Stimulated activated CD4-positive, alpha-beta T cell treated with anti-CD3 and anti-CD28 coated beads, Interleukin-2, amount 100 ng/mL, for 4 hours (primary cell): ENCODE measurements at regions not wholly inside any gene's neighbourhood (a gene's known extent, or its start where the extent isn't known, plus 50 kb on each side); places are given as distances from the start of the nearest gene placed in this dataset.
"Not testable (repeated sequence)": the region's sequence is repeated elsewhere in the genome, so short reads cannot be mapped to it uniquely, and the experiment has no call there.

Source experiments
- DNase-seq: peaks from one replicate; pipeline ENCODE4 v3.0.0-alpha.2; 2020; ENCODE audit warnings: low read depth

DNA sequence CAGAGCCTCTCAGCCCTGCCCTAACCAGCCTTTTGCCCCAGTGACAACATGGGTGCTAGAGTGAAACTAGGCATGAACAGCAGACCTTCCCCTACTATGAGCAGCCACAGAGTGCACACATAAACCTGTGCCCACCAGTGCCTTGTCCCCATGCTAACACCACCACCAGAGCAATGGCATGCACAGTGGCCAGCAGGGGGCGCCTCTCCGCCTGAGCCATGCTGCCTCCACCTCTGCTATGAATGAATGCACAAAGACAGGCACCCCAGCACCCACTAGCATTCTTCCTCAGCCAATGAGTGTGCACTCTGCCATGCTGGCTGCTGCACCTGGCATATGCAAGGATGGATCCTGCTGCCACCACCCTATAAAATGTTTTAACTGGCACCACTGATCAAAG lies 286.9 kb upstream of the FGF16 start:
- no peak for DNase-seq

DNA sequence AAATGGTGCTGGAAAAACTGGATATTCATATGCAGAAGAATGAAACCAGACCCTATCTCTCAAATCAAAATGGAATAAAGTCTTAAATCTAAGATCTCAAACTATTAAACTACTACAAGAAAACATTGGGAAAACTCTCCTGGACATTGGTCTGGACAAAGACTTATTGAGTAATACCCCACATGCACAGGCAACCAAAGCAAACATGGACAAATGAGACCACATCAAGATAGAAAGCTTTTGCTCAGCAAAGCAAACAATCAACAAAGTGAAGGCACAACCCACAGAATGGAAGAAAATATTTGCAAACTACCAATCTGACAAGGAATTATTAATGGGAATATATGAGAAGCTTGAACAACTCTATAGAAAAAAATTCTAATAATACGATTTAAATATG lies 284.4 kb upstream of the FGF16 start:
- DNase-seq, result no peak

DNA sequence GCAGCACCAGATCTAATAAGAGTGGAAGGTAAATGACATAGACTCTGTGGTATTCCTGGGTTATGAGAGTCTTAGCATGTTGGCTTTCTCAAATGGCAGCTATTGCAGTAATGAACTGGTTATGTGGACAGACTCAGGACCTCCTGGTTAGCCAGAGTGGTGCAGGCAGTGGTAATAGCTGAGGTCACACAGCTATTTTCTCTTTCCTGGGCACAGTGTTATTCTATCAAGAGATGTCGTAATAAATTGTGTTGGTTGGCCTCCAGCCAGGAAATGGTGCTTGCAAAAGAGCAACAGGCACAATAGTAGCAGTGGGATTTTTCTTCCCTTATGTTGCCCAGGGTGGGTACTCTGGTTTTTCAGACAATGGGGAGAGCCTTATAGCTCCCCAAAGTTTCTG lies 279.2 kb upstream of the FGF16 start:
- DNase-seq, result no peak

DNA sequence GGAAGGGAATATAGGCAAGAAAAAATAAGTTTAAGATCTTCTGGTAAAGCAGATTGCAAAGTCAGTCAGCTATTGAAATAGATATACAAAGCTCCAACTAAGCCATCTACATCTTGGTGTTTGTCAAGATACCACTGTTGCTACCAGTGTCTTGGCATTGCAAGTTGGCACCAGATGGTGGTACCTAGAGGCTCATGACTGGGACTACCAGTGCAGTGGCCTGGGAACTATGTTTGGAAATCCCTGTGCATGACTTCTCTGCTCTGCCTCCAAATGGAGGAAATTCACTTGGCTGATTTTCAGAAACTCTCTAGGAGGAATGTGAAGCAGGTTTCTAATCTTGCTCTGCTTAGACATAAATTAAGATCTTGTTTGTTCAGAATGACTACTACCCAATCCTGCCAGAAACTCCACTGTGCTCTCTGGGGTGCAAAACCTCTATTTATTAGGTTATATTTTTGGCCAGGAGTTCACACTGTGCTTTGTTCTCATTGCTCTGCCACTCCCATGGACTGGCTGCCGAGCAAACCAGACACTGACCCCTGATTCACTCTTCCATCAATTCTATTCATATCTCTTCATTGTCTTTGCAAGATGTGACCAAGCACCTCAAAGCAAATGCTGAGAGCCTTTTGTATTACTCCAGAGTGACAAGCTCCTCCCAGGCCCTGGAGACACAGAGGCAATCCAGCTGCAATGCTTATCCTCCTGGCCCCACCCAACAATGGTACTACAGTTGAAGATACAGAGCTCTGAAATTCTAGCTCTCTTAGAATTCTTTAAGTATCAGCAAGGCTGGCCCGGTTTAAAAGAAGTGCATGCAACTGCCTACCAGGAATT lies 272.3 kb upstream of the FGF16 start:
- DNase-seq, result no peak

DNA sequence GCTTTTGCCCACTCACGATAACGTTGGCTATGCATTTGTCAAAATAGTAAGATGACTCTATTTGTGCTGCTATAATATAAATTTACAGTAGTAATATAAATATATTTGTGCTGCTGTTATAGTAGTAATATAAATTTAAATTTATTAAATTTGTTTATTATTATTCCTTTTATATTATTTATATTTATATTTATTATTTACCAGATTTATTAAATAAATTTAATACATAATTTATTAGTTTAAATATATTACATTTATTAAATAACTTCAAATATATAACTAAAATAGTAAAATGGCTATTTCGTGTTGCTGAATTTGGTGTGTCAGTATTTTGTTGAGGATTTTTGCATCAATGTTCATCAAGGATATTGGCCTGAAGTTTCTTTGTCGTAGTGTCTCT lies 246.5 kb upstream of the FGF16 start:
- no peak for DNase-seq

DNA sequence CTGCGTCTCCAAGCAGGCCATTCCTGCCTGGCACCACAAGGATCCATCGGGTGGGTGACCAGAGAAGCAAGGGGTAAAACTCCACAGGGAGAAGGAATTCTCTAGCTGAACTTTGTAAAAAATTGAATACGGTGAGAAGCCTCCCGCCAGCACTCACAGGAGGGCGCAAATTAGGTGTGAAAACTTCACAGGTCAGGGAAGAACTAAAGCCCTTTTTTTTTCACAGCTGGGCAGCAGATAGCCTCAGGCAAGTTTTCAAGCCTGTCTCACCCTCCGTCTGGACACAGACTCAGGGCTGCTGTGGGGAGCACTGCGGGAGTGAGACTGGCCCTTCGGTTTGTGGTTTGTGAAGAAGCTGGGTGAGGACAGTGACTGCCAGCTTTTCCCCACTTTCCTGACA lies 224.1 kb upstream of the FGF16 start:
- DNase-seq, result no peak

DNA sequence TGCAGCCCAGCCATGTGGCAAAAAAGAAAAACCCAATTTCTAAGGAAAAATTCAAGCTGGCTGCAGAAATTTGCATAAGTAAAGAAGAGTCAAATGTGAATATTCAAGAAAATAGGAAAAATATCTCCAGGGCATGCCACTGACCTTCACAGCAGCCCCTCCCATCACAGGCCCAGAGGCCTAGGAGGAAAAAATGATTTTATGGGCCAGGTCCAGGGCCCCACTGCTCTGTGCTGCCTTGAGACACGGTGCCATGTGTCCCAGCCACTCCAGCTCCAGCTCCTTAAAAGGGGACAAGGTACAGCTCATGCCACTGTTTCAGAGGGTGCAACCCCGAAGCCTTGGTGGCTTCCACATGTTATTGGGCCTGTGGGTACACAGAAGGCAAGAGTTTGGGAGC lies 182.7 kb upstream of the FGF16 start:
- DNase-seq, result no peak

DNA sequence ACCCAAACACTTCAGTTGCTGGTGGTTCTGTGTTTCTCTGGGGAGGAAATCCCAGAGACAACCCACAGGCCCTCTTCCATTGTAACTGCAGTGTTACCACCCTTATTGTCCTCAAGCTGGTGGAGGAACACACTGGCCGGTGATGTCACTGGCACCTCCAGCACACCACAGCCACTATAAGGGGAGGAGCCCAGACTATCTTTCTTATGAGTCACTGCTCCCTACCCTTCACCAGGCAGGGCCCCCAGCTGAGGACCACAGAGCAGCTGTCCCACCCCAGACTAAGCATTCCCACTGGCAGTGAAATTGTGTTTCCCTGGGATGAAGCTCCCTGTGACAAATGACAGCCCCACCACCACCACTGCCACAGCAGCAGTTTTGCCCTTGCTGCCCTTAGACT lies 171.8 kb upstream of the FGF16 start:
- DNase-seq, result no peak

DNA sequence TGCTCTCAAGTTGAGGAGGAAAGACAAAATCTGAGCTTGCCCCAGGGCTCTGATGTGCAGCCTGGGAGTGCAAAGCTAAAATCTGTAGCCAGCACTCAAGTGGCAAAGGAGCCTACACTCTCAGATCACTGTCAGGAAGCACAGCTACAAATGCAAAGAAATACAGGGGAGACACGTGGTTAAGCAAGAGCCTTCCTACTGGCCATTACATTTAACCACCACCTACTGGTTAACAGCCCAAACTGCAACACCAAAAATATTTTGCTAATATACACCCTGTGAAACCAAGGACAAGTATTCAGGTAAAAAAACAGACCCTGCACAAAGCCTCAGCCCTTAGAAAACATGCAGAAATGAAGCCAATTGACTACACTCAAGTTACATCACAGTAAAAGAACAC lies 170.4 kb upstream of the FGF16 start:
- no peak for DNase-seq

DNA sequence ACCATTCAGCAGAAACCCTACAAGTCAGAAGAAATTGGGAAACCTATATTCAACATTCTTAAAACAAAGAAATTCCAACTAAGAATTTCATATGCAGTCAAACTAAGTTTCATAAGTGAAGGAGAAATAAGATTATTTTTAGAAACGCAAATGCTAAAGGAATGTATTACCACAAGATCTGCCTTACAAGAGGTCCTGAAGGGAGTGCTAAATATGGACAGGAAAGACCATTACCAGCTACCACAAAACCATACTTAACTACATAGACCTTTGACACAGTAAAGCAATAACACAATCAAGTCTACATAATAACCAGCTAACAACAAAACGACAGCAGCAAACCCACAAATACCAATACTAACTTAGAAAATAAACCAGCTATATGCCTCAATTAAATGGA lies 169.3 kb upstream of the FGF16 start:
- no peak for DNase-seq

DNA sequence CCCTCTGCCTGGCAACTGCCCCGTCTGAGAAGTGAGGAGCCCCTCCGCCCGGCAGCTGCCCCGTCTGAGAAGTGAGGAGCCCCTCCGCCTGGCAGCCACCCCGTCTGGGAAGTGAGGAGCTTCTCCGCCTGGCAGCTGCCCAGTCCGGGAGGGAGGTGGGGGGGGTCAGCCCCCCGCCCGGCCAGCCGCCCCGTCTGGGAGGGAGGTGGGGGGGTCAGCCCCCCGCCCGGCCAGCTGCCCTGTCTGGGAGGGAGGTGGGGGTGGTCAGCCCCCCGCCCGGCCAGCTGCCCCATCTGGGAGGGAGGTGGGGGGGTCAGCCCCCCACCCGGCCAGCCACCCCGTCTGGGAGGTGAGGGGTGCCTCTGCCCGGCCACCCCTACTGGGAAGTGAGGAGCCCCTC lies 167.8 kb upstream of the FGF16 start:
- DNase-seq, result not testable (repeated sequence)

DNA sequence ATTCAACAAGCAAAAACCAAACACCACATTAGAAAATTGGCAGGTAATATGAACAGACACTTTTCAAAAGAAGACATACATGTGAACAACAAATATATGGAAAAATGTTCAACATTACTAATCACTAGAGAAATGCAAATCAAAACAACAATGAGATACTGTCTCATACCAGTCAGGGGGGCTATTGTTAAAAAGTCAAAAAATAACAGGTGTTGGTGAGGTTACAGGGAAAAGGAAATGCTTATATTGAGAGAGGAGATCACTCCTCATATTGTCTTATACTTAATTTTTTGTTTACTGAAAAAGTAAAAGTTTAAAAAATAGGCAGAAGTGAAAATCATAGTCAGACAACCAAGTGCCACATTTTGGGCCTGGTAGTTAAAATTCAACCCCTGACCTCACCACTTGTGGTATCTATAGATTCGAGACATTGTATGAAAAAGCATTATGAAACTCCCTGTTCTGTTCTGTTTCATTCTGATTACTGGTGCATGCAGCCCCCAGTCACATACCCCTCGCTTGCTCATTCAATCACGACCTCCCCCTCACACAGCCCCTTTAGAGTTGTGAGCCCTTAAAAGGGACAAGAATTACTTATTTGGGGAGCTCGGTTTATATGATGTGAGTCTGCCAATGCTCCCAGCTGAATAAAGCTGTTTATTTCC lies 153.7 kb upstream of the FGF16 start:
- DNase-seq, result no peak

DNA sequence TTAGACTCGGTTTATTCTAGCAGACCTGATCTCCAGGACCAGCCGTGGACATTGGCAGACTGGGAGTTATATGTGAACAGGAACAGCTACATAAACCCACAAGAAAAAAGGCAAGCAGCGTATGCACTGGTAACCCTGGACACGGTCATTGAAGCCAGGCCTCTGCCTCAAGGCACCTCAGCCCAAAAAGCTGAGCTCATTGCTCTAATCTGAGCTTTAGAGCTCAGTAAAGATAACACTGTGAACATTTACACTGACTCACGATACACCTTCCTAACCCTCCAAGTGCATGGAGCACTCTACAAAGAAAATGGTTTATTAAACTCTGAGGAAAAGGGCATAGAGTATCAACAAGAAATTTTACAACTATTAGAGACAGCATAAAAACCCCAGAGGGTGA lies 148.9 kb upstream of the FGF16 start:
- DNase-seq, result no peak

DNA sequence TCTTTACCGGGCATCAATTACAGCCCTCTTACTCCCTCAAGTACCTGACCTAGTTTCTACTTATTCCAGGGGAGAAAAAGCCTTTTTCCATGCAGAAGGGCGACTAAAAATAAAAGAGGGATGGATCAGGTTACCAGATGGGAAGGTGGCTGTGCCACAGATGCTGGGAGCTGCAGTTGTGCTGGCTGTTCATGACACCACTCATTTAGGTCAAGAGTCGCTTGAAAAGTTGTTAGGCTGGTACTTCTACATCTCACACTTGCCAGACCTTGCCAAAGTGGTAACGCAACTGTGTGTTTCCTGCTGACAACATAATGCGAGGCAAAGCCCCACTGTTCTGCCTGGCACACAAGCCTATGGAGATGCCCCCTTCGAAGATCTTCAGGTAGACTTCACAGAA lies 148.4 kb upstream of the FGF16 start:
- DNase-seq, result no peak

DNA sequence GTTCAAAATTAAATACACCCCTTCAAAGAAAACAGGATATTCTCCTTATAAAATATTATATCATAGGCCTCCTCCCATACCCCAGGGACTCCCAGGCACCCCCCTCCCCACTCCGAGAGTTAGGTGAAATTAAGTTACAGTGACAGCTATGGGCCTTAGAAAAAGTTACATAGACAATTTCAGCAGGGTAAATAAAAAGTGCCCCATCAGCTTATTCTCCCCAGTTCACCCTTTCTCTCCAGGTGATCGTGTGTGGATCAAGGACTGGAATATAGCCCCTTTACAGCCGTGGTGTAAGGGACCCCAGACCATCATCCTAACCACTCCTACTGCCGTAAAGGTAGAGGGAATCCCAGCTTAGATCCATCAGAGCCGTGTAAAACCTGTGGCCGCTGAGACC lies 147.6 kb upstream of the FGF16 start:
- DNase-seq, result no peak

DNA sequence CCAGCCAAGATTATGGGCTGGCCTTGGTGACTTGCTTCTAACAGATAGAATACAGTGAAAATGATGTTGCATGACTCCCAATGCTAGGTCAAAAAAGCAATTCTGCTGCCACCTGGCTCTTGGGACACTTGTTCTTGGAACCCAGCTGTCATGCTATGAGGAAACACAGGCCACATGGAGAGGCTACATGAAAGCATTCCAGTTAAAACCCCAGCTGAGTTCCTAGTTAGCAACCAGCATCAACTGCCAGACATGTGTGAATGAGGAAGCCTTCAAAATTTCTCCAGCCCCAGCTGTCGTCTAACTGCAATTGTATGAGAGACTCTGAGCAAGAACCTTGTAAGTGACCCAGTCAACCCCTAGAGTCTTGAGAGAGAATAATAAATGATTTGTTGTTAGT lies 105.2 kb upstream of the FGF16 start:
- DNase-seq, result no peak

DNA sequence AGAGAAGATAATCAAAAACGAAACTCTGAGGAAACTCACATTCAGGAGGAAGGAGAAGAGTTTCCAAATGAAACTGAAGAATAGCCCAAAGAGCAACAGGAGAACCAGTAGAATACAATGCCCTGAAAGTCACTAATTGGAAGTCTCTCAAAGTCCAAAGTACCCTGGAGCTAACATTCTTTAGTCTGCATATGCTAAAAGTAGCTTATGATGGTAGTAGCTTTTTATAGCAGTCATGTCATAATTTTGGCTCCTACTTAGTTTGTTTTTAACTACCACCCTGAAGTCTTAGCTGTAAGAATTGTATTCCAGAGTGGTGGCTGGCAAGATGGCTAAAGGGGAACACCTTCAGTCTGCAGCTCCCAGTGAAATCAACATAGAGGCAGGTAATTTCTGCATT lies 100.3 kb upstream of the FGF16 start:
- no peak for DNase-seq

DNA sequence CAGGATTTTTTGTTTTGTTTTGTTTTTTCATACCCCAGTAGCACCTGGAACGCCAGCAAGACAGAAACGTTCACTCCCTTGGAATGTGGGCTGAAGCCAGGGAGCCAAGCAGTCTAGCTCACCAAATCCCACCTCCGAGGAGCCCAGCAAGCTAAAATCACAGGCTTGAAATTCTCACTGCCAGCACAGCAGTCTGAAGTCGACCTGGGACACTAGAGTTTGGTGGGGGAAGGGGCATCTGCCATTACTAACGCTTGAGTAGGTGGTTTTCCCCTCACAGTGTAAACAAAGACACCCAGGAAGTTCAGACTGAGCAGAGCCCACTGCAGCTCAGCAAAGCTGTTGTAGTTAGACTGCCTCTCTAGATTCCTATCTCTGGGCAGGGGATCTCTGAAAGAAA lies 99.6 kb upstream of the FGF16 start:
- no peak for DNase-seq

DNA sequence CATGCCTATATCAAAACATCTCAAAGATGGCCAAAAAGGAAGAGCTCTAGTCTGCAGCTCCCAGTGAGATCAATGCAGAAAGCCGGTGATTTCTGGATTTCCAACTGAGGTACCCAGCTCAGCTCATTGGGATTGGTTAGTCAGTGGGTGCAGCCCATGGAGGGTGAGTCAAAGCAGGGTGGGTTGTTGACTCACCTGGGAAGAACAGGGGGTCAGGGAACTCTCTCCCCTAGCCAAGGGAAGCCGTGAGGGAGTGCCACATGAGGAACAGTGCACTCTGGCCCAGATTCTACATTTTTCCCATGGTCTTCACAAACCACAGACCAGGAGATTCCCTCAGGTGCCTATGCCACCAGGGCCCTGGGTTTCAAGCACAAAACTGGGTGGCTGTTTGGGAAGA lies 57.3 kb upstream of the FGF16 start:
- DNase-seq, result no peak

DNA sequence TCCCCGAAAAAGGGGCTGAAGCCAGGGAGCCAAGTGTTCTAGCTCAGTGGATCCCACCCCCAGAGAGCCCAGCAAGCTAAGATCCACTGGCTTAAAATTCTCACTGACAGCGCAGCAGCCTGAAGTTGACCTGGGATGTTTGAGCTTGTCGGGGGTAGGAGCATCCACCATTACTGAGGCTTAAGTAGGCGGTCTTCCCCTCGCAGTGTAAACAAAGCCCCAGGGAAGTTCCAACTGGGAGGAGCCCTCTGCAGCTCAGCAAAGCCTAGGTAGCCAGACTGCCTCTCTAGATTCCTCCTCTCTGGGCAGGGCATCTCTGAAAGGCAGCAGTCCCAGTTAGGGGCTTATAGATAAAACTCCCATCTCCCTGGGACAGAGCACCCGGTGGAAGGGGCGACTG lies 56.8 kb upstream of the FGF16 start:
- not testable (repeated sequence) for DNase-seq

DNA sequence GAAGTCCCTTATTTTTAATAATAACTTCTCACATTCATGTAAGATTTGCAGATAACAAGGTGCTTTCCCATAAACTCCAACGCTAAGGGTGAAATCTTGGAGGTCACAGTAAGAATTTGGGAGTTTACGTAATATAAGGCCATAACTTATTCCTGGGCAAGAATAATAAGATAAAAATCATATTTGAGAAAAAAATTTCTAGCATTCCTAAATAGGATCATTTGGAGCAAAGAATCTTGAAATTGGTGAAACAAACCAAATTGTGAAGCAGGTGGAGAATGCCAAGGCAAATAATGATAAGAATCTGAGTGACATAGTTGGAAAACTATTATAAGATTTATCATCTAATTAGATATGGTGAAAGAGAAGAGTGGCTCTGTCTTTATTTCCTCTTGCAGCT lies 50.4 kb upstream of the FGF16 start:
- no peak for DNase-seq
